ENCODE measurements at regions not wholly inside any gene's neighbourhood (a gene's known extent, or its start where the extent isn't known, plus 50 kb on each side); places are given as distances from the start of the nearest gene placed in this dataset.

GRCh38 chr1:185408700-185409270 is 91.7 kb upstream of the IVNS1ABP start:
- Histone ChIP-seq H3K27me3 (no peaks in the 10 kb centered on the region), H3K4me3 (no peak overlapping the region), H3K27ac (no peak overlapping the region), H3K36me3 (no peaks in the 10 kb centered on the region), H3K9me3 (no peaks in the 10 kb centered on the region), H3K4me1 (peaks cover 0 to 17% (median 0%) of the 10 kb centered on the region in 4 donors)
- TF ChIP-seq CTCF (IDR thresholded peaks at IDR 0.05) (no peak), EP300 (IDR thresholded peaks at IDR 0.05) (no peak), POLR2A (IDR thresholded peaks at IDR 0.05) (no peak)
- WGBS, 2 donors: 74 to 79% methylated on average over 5 of the region's 5 CpGs
- no peak for DNase-seq (ENCODE audit: low spot score in 2 of 2)

- WGBS, 2 donors: 95 to 96% methylated on average over 1 of the region's 1 CpG
- peaks cover 0 to 22% (median 0%) of the 10 kb centered on the region in 4 donors for H3K4me1 ChIP-seq
- no peaks in the 10 kb centered on the region for H3K36me3 ChIP-seq
- no peak overlapping the region for H3K27ac ChIP-seq
- no peaks in the 10 kb centered on the region for H3K9me3 ChIP-seq
- DNase-seq (ENCODE audit: low spot score in 2 of 2): no peak
- no peak overlapping the region for H3K4me3 ChIP-seq
- no peak for TF ChIP-seq POLR2A (IDR thresholded peaks at IDR 0.05)
- no peak for TF ChIP-seq EP300 (IDR thresholded peaks at IDR 0.05)
- TF ChIP-seq CTCF (IDR thresholded peaks at IDR 0.05): no peak
- H3K27me3 ChIP-seq: no peaks in the 10 kb centered on the region
Measured at GRCh38 chr1:185406691-185407009, 89.6 kb upstream of the IVNS1ABP start.

GRCh38 chr1:185406006-185406690 is 89.1 kb upstream of the IVNS1ABP start:
- Histone ChIP-seq H3K9me3 (no peaks in the 10 kb centered on the region), H3K27me3 (no peaks in the 10 kb centered on the region), H3K36me3 (no peaks in the 10 kb centered on the region), H3K4me1 (peaks cover 0 to 22% (median 0%) of the 10 kb centered on the region in 4 donors), H3K4me3 (no peak overlapping the region), H3K27ac (no peak overlapping the region)
- TF ChIP-seq EP300 (IDR thresholded peaks at IDR 0.05) (no peak), POLR2A (IDR thresholded peaks at IDR 0.05) (no peak), CTCF (IDR thresholded peaks at IDR 0.05) (no peak)
- 38 to 44% methylated on average over 3 of the region's 3 CpGs for WGBS, 2 donors
- DNase-seq (ENCODE audit: low spot score in 2 of 2): no peak

GRCh38 chr1:185404907-185405568 is 88.0 kb upstream of the IVNS1ABP start:
- DNase-seq (ENCODE audit: low spot score in 2 of 2): no peak
- Histone ChIP-seq H3K27me3 (no peaks in the 10 kb centered on the region), H3K9me3 (no peaks in the 10 kb centered on the region), H3K36me3 (no peaks in the 10 kb centered on the region), H3K4me3 (peak overlapping the region in 1 of 4 donors; percentile 21), H3K4me1 (peaks cover 0 to 12% (median 0%) of the 10 kb centered on the region in 4 donors), H3K27ac (peak overlapping the region in 1 of 4 donors; percentile 11)
- 88 to 96% methylated on average over 6 of the region's 6 CpGs for WGBS, 2 donors
- TF ChIP-seq POLR2A (IDR thresholded peaks at IDR 0.05) (no peak), CTCF (IDR thresholded peaks at IDR 0.05) (no peak), EP300 (IDR thresholded peaks at IDR 0.05) (no peak)

- WGBS, 2 donors: 37 to 59% methylated on average over 12 of the region's 12 CpGs
- Histone ChIP-seq H3K4me1 (peaks cover 0 to 12% (median 0%) of the 10 kb centered on the region in 4 donors), H3K36me3 (no peaks in the 10 kb centered on the region), H3K4me3 (peak overlapping the region in 1 of 4 donors; percentile 21), H3K27me3 (no peaks in the 10 kb centered on the region), H3K9me3 (no peaks in the 10 kb centered on the region), H3K27ac (peak overlapping the region in 1 of 4 donors; percentile 11)
- peak in 1 of 2 donors; percentile 11 for DNase-seq (ENCODE audit: low spot score in 2 of 2)
- TF ChIP-seq EP300 (IDR thresholded peaks at IDR 0.05) (no peak), POLR2A (IDR thresholded peaks at IDR 0.05) (no peak), CTCF (IDR thresholded peaks at IDR 0.05) (no peak)
Measured at GRCh38 chr1:185404291-185404690, 87.2 kb upstream of the IVNS1ABP start.

Measured in tibial nerve (tissue), 4 donors.